Karpas-422 (cell line): ENCODE measurements at regions not wholly inside any gene's neighbourhood (a gene's known extent, or its start where the extent isn't known, plus 50 kb on each side); places are given as distances from the start of the nearest gene placed in this dataset.

Experiments used
- DNase-seq: peaks from one replicate; pipeline ENCODE4 v3.0.0-alpha.2; 2015
- H2AFZ ChIP-seq: fragments of 200-600 bp; sonication (generic); 2 replicates; pipeline ENCODE4 v1.6.1; 2014; ENCODE audit warnings: antibody characterized with exemption, low read length, mixed read lengths
- H3K27ac ChIP-seq: fragments of 200-600 bp; sonication (generic); 2 replicates; pipeline ENCODE4 v1.5.1; 2014; ENCODE audit warnings: mild to moderate bottlenecking, low read length, moderate library complexity
- H3K27me3 ChIP-seq: fragments of 200-600 bp; sonication (generic); 2 replicates; pipeline ENCODE4 v1.6.1; 2014; ENCODE audit warnings: low read length, mixed read lengths
- H3K36me3 ChIP-seq: fragments of 200-600 bp; sonication (generic); 2 replicates; pipeline ENCODE4 v1.6.1; 2014; ENCODE audit warnings: low read length, mixed read lengths; ENCODE audit not compliant: insufficient read depth
- H3K4me1 ChIP-seq: fragments of 200-600 bp; sonication (generic); 2 replicates; pipeline ENCODE4 v1.6.1; 2014; ENCODE audit warnings: mild to moderate bottlenecking, low read length, mixed read lengths
- H3K4me2 ChIP-seq: fragments of 200-600 bp; sonication (generic); 2 replicates; pipeline ENCODE4 v1.6.1; 2014; ENCODE audit warnings: low read length, low read depth, mild to moderate bottlenecking; ENCODE audit not compliant: poor library complexity, severe bottlenecking
- H3K4me3 ChIP-seq: fragments of 200-600 bp; sonication (generic); 2 replicates; pipeline ENCODE4 v1.5.1; 2014; ENCODE audit warnings: mild to moderate bottlenecking, antibody characterized with exemption, low read length, mixed read lengths
- H3K79me2 ChIP-seq: fragments of 200-600 bp; sonication (generic); 2 replicates; pipeline ENCODE4 v1.6.1; 2014; ENCODE audit warnings: mild to moderate bottlenecking, low read length, mixed read lengths
- H3K9ac ChIP-seq: fragments of 200-600 bp; sonication (generic); 2 replicates; pipeline ENCODE4 v1.6.0; 2014; ENCODE audit warnings: low read length
- H3K9me2 ChIP-seq: fragments of 200-600 bp; sonication (generic), shearing (Covaris generic); replicated peaks from 2 replicates; pipeline ENCODE4 v1.6.0; 2014; ENCODE audit warnings: mild to moderate bottlenecking, low read length, moderate library complexity; ENCODE audit not compliant: insufficient read depth
- H3K9me3 ChIP-seq: fragments of 300-700, 200-600 bp; sonication (generic); 2 replicates; pipeline ENCODE4 v1.6.1; 2014; ENCODE audit warnings: low read length, mixed read lengths
- H4K20me1 ChIP-seq: fragments of 200-600 bp; sonication (generic); 2 replicates; pipeline ENCODE4 v1.6.1; 2014; ENCODE audit warnings: mild to moderate bottlenecking, antibody characterized with exemption, low read length, low read depth; ENCODE audit not compliant: insufficient read depth

GRCh38 chr6:106796781-106797180 is 167.4 kb downstream of the QRSL1 start:
- Histone ChIP-seq H3K9me2 (no peaks in the 10 kb centered on the region), H3K4me2 (no peak overlapping the region), H3K27me3 (no peaks in the 10 kb centered on the region), H3K9me3 (no peaks in the 10 kb centered on the region), H4K20me1 (no peaks in the 10 kb centered on the region), H3K4me3 (no peak overlapping the region), H3K9ac (no peak overlapping the region), H3K36me3 (no peaks in the 10 kb centered on the region), H3K27ac (no peak overlapping the region), H2AFZ (no peak overlapping the region), H3K79me2 (no peaks in the 10 kb centered on the region), H3K4me1 (peaks cover 12% of the 10 kb centered on the region)
- DNase-seq: no peak

GRCh38 chr6:106794129-106794528 is 164.8 kb downstream of the QRSL1 start:
- Histone ChIP-seq H3K4me1 (peaks cover 15% of the 10 kb centered on the region), H2AFZ (no peak overlapping the region), H3K9ac (no peak overlapping the region), H3K9me3 (no peaks in the 10 kb centered on the region), H3K27me3 (no peaks in the 10 kb centered on the region), H3K9me2 (no peaks in the 10 kb centered on the region), H4K20me1 (no peaks in the 10 kb centered on the region), H3K79me2 (no peaks in the 10 kb centered on the region), H3K4me3 (no peak overlapping the region), H3K27ac (no peak overlapping the region), H3K36me3 (no peaks in the 10 kb centered on the region), H3K4me2 (no peak overlapping the region)
- DNase-seq: no peak

GRCh38 chr6:106792536-106793236 is 163.3 kb downstream of the QRSL1 start:
- Histone ChIP-seq H3K79me2 (no peaks in the 10 kb centered on the region), H3K9ac (no peak overlapping the region), H3K4me1 (peaks cover 15% of the 10 kb centered on the region), H3K4me3 (no peak overlapping the region), H3K4me2 (no peak overlapping the region), H3K9me2 (no peaks in the 10 kb centered on the region), H3K36me3 (no peaks in the 10 kb centered on the region), H4K20me1 (no peaks in the 10 kb centered on the region), H3K9me3 (no peaks in the 10 kb centered on the region), H3K27ac (no peak overlapping the region), H2AFZ (no peak overlapping the region), H3K27me3 (no peaks in the 10 kb centered on the region)
- DNase-seq: no peak

- H3K4me3 ChIP-seq: no peak overlapping the region
- no peak overlapping the region for H2AFZ ChIP-seq
- DNase-seq: no peak
- no peaks in the 10 kb centered on the region for H3K27me3 ChIP-seq
- no peaks in the 10 kb centered on the region for H4K20me1 ChIP-seq
- H3K27ac ChIP-seq: no peak overlapping the region
- no peaks in the 10 kb centered on the region for H3K9me2 ChIP-seq
- H3K9ac ChIP-seq: no peak overlapping the region
- no peaks in the 10 kb centered on the region for H3K9me3 ChIP-seq
- no peak overlapping the region for H3K4me2 ChIP-seq
- H3K4me1 ChIP-seq: peaks cover 15% of the 10 kb centered on the region
- no peaks in the 10 kb centered on the region for H3K36me3 ChIP-seq
- no peaks in the 10 kb centered on the region for H3K79me2 ChIP-seq
Observed at GRCh38 chr6:106790935-106791334, 161.6 kb downstream of the QRSL1 start.

- no peaks in the 10 kb centered on the region for H3K36me3 ChIP-seq
- no peaks in the 10 kb centered on the region for H3K9me2 ChIP-seq
- H3K4me1 ChIP-seq: peaks cover 15% of the 10 kb centered on the region
- H3K27ac ChIP-seq: no peak overlapping the region
- no peak overlapping the region for H3K9ac ChIP-seq
- H2AFZ ChIP-seq: no peak overlapping the region
- H3K4me2 ChIP-seq: no peak overlapping the region
- H4K20me1 ChIP-seq: no peaks in the 10 kb centered on the region
- no peak overlapping the region for H3K4me3 ChIP-seq
- no peaks in the 10 kb centered on the region for H3K9me3 ChIP-seq
- DNase-seq: no peak
- no peaks in the 10 kb centered on the region for H3K27me3 ChIP-seq
- no peaks in the 10 kb centered on the region for H3K79me2 ChIP-seq
Observed at GRCh38 chr6:106790149-106790770, 160.9 kb downstream of the QRSL1 start.

GRCh38 chr6:106789428-106790148 is 160.2 kb downstream of the QRSL1 start:
- Histone ChIP-seq H3K79me2 (no peaks in the 10 kb centered on the region), H3K4me1 (peaks cover 15% of the 10 kb centered on the region), H3K9me3 (no peaks in the 10 kb centered on the region), H4K20me1 (no peaks in the 10 kb centered on the region), H3K4me2 (no peak overlapping the region), H3K27me3 (no peaks in the 10 kb centered on the region), H3K27ac (no peak overlapping the region), H3K9ac (no peak overlapping the region), H3K36me3 (no peaks in the 10 kb centered on the region), H3K9me2 (no peaks in the 10 kb centered on the region), H2AFZ (no peak overlapping the region), H3K4me3 (no peak overlapping the region)
- DNase-seq: no peak

GRCh38 chr6:106788761-106789160 is 159.4 kb downstream of the QRSL1 start:
- H3K9me2 ChIP-seq: no peaks in the 10 kb centered on the region
- H4K20me1 ChIP-seq: no peaks in the 10 kb centered on the region
- no peak overlapping the region for H3K4me3 ChIP-seq
- no peak for DNase-seq
- H3K27me3 ChIP-seq: no peaks in the 10 kb centered on the region
- no peak overlapping the region for H3K4me2 ChIP-seq
- no peaks in the 10 kb centered on the region for H3K9me3 ChIP-seq
- no peak overlapping the region for H2AFZ ChIP-seq
- no peaks in the 10 kb centered on the region for H3K36me3 ChIP-seq
- no peak overlapping the region for H3K27ac ChIP-seq
- H3K9ac ChIP-seq: no peak overlapping the region
- no peaks in the 10 kb centered on the region for H3K79me2 ChIP-seq
- H3K4me1 ChIP-seq: peaks cover 15% of the 10 kb centered on the region

GRCh38 chr6:106787327-106788196 is 158.2 kb downstream of the QRSL1 start:
- H3K4me3 ChIP-seq: no peak overlapping the region
- H3K9me2 ChIP-seq: no peaks in the 10 kb centered on the region
- H2AFZ ChIP-seq: no peak overlapping the region
- H3K4me2 ChIP-seq: no peak overlapping the region
- H3K79me2 ChIP-seq: no peaks in the 10 kb centered on the region
- no peaks in the 10 kb centered on the region for H4K20me1 ChIP-seq
- no peak overlapping the region for H3K9ac ChIP-seq
- DNase-seq: no peak
- no peaks in the 10 kb centered on the region for H3K36me3 ChIP-seq
- peaks cover 11% of the 10 kb centered on the region for H3K4me1 ChIP-seq
- H3K27ac ChIP-seq: no peak overlapping the region
- no peaks in the 10 kb centered on the region for H3K27me3 ChIP-seq
- no peaks in the 10 kb centered on the region for H3K9me3 ChIP-seq
